A673 (cell line): ENCODE measurements at regions not wholly inside any gene's neighbourhood (a gene's known extent, or its start where the extent isn't known, plus 50 kb on each side); places are given as distances from the start of the nearest gene placed in this dataset.

Source experiments
- BruUV-seq: library from RNA; stranded (reverse); fragments of 400-500 nt; replicated peaks from 2 replicates; lab custom pipeline; 2021; lab: Mats Ljungman, UMichigan
- CTCF ChIA-PET: fragments of 300-600 bp; sonication (Branson Sonifier 250); formaldehyde crosslinking; loops from one replicate; lab custom pipeline; 2022; ENCODE audit warnings: antibody characterized with exemption; lab: Charles Lee
- POLR2A ChIA-PET: fragments of 300-600 bp; sonication (Branson Sonifier 250); formaldehyde crosslinking; loops from one replicate; lab custom pipeline; 2022; ENCODE audit warnings: antibody characterized with exemption; ENCODE audit not compliant: low non-redundant PET; lab: Charles Lee
- DNase-seq: peaks from one replicate; pipeline ENCODE4 v3.0.0-alpha.2; 2015; ENCODE audit warnings: low spot score
- H3K27ac ChIP-seq: fragments of 200-600 bp; sonication (generic); 2 replicates; pipeline ENCODE4 v1.5.1; 2016; ENCODE audit warnings: mixed run types, low read depth, mild to moderate bottlenecking, mixed read lengths, antibody characterized with exemption, low read length; ENCODE audit not compliant: poor library complexity, severe bottlenecking
- H3K27me3 ChIP-seq: fragments of 200-600 bp; sonication (generic); replicated peaks from 2 replicates; pipeline ENCODE4 v1.6.1; 2017; ENCODE audit warnings: mixed run types, low read depth, mild to moderate bottlenecking, mixed read lengths, antibody characterized with exemption, low read length; ENCODE audit not compliant: insufficient read depth, poor library complexity
- H3K36me3 ChIP-seq: fragments of 200-600 bp; sonication (generic); 2 replicates; pipeline ENCODE4 v1.6.1; 2016; ENCODE audit warnings: mixed run types, mild to moderate bottlenecking, mixed read lengths, antibody characterized with exemption, low read length; ENCODE audit not compliant: insufficient read depth, poor library complexity, severe bottlenecking
- H3K4me1 ChIP-seq: fragments of 200-600 bp; sonication (generic); 2 replicates; pipeline ENCODE4 v1.6.1; 2017; ENCODE audit warnings: mixed run types, mild to moderate bottlenecking, mixed read lengths, antibody characterized with exemption, low read length; ENCODE audit not compliant: insufficient read depth, poor library complexity, severe bottlenecking
- H3K4me3 ChIP-seq: fragments of 200-600 bp; sonication (generic); 2 replicates; pipeline ENCODE4 v1.5.1; 2016; ENCODE audit warnings: low read depth, mixed run types, mild to moderate bottlenecking, mixed read lengths, low read length; ENCODE audit not compliant: poor library complexity, severe bottlenecking
- H3K9me3 ChIP-seq: fragments of 200-600 bp; sonication (generic); 2 replicates; pipeline ENCODE4 v1.6.1; 2016; ENCODE audit warnings: mixed run types, low read depth, mild to moderate bottlenecking, mixed read lengths, antibody characterized with exemption, low read length; ENCODE audit not compliant: poor library complexity, severe bottlenecking
- EZH2 ChIP-seq: fragments of 200-600 bp; sonication (generic); IDR thresholded peaks from 2 replicates; pipeline ENCODE4 v1.6.1; 2017; ENCODE audit warnings: borderline replicate concordance, low read depth, mild to moderate bottlenecking, mixed read lengths, antibody characterized with exemption, low read length; ENCODE audit not compliant: poor library complexity, severe bottlenecking
- intact Hi-C: fragments of 100-400 bp; cut with micrococcal nuclease; formaldehyde crosslinking; loops from one replicate; pipeline ENCODE4 v1.10.0; 2022; ENCODE audit not compliant: unreplicated experiment
- TF ChIP-seq, protein P1 (sequence below): fragments of 300-800, 200-600 bp; sonication (generic); conservative IDR thresholded peaks from 2 replicates; pipeline ENCODE4 v1.5.1; 2017; ENCODE audit warnings: low read depth, mild to moderate bottlenecking, antibody characterized with exemption, low read length, moderate library complexity, mixed read lengths

DNA sequence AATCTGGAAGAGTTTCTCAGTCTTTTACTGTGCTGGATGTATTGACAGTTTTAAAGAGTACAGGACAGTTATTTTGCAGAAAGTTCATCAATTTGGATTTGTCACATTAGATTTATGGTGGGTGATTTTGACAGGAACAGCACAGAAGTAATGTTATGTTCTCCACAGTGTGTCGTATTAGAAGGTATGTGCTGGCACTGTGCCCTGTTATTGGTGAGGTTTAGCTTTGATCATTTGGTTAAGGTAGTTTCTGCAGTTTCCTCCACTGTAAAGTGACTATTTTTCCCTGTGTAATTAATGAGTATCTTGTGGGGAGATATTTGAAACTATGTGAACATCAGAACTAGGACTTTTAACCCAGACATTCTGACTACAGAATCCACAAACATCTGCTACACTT, 308.5 kb upstream of the TBX3 start:
- no peak overlapping the region for H3K27ac ChIP-seq
- ChIA-PET CTCF (no interaction called here), POLR2A (no interaction called here)
- no peaks in the 10 kb centered on the region for H3K27me3 ChIP-seq
- no peaks in the 10 kb centered on the region for H3K4me1 ChIP-seq
- BruUV-seq, result no TSS peak
- no peak for TF ChIP-seq EZH2
- TF ChIP-seq, protein P1, sequence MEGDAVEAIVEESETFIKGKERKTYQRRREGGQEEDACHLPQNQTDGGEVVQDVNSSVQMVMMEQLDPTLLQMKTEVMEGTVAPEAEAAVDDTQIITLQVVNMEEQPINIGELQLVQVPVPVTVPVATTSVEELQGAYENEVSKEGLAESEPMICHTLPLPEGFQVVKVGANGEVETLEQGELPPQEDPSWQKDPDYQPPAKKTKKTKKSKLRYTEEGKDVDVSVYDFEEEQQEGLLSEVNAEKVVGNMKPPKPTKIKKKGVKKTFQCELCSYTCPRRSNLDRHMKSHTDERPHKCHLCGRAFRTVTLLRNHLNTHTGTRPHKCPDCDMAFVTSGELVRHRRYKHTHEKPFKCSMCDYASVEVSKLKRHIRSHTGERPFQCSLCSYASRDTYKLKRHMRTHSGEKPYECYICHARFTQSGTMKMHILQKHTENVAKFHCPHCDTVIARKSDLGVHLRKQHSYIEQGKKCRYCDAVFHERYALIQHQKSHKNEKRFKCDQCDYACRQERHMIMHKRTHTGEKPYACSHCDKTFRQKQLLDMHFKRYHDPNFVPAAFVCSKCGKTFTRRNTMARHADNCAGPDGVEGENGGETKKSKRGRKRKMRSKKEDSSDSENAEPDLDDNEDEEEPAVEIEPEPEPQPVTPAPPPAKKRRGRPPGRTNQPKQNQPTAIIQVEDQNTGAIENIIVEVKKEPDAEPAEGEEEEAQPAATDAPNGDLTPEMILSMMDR, result no peak
- no peak for DNase-seq
- H3K36me3 ChIP-seq, result no peaks in the 10 kb centered on the region
- intact Hi-C loops, result no loop called here
- H3K4me3 ChIP-seq, result no peak overlapping the region
- H3K9me3 ChIP-seq, result peaks cover 4% of the 10 kb centered on the region

DNA sequence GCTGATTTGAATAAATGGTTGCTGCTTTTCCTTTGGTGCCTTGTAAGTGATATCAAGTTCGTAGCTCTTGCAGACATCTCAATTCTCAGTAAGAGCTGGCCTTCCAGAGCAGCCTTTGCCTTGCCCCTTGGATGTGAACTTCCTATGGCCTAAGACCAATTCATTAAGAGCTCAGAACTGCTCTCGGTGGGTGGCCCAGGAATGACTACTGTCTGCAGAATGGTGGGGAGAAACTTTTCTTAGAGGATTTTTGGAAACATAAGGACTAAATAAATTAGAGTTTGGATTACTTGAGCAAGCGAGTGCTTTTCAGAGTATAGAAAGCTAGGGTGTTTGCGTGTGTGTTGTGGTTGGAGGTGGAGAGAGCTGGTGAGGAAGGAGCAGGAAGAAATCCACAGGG, 306.4 kb upstream of the TBX3 start:
- no peak overlapping the region for H3K4me3 ChIP-seq
- ChIA-PET CTCF (no interaction called here), POLR2A (no interaction called here)
- no peak overlapping the region for H3K27ac ChIP-seq
- TF ChIP-seq EZH2, result no peak
- TF ChIP-seq, protein P1, result no peak
- H3K27me3 ChIP-seq, result no peaks in the 10 kb centered on the region
- no peaks in the 10 kb centered on the region for H3K4me1 ChIP-seq
- H3K36me3 ChIP-seq, result no peaks in the 10 kb centered on the region
- DNase-seq, result no peak
- intact Hi-C loops, result no loop called here
- H3K9me3 ChIP-seq, result peaks cover 4% of the 10 kb centered on the region
- no TSS peak for BruUV-seq

DNA sequence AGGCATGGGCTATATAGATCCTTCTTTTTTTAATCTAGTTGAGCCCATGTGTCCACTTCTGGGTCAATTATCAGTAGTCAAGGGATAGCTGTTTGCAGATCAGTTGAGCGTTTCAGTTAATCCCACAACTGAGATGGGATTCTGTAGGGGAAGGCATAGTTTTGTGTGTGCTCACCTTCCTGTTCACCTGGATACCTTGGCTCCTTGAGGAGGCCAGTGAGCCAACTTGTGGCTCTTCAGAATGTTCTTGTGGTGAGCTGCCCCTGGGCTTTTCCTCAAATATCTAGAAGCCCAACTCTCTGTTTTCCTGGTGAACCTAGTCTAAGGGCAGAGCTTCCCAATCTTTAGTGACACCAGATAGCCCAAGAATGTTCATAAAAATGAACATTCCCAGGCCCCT, 302.9 kb upstream of the TBX3 start:
- Histone ChIP-seq H3K9me3 (peaks cover 16% of the 10 kb centered on the region), H3K4me3 (no peak overlapping the region), H3K4me1 (no peaks in the 10 kb centered on the region), H3K27ac (no peak overlapping the region), H3K27me3 (no peaks in the 10 kb centered on the region), H3K36me3 (no peaks in the 10 kb centered on the region)
- TF ChIP-seq EZH2, result no peak
- TF ChIP-seq, protein P1, result no peak
- DNase-seq, result no peak
- intact Hi-C loops, result no loop called here
- CTCF ChIA-PET, result no interaction called here
- POLR2A ChIA-PET, result no interaction called here
- no TSS peak for BruUV-seq
